MM.1S (cell line): ENCODE measurements at regions not wholly inside any gene's neighbourhood (a gene's known extent, or its start where the extent isn't known, plus 50 kb on each side); places are given as distances from the start of the nearest gene placed in this dataset.

ENCODE experiments used
- DNase-seq: peaks from one replicate; pipeline ENCODE4 v3.0.0-alpha.2; 2015
- H2AFZ ChIP-seq: fragments of 300-600 bp; sonication (generic); 2 replicates; pipeline ENCODE4 v1.6.0; 2016; ENCODE audit warnings: antibody characterized with exemption, low read length
- H3F3A ChIP-seq: fragments of 300-600 bp; sonication (generic); 2 replicates; pipeline ENCODE4 v1.6.1; 2016; ENCODE audit warnings: mild to moderate bottlenecking, antibody characterized with exemption, low read length, moderate library complexity, mixed read lengths; ENCODE audit not compliant: insufficient read depth
- H3K27ac ChIP-seq: fragments of 300-600 bp; sonication (generic); 2 replicates; pipeline ENCODE4 v1.5.1; 2016; ENCODE audit warnings: mild to moderate bottlenecking, low read length
- H3K27me3 ChIP-seq: fragments of 300-600 bp; sonication (generic); replicated peaks from 2 replicates; pipeline ENCODE4 v1.6.0; 2016; ENCODE audit warnings: low read length; ENCODE audit not compliant: insufficient read depth
- H3K36me3 ChIP-seq: fragments of 300-600 bp; sonication (generic); replicated peaks from 2 replicates; pipeline ENCODE4 v1.6.1; 2016; ENCODE audit warnings: mild to moderate bottlenecking, low read length, mixed read lengths; ENCODE audit not compliant: insufficient read depth
- H3K4me1 ChIP-seq: fragments of 300-600 bp; sonication (generic); 2 replicates; pipeline ENCODE4 v1.6.1; 2016; ENCODE audit warnings: low read length, mixed read lengths
- H3K4me2 ChIP-seq: fragments of 300-600 bp; sonication (generic); 2 replicates; pipeline ENCODE4 v1.6.0; 2016; ENCODE audit warnings: low read depth, low read length
- H3K4me3 ChIP-seq: fragments of 300-600 bp; sonication (generic); 2 replicates; pipeline ENCODE4 v1.5.1; 2016; ENCODE audit warnings: low read length, mixed read lengths
- H3K79me2 ChIP-seq: fragments of 300-600 bp; sonication (generic); 2 replicates; pipeline ENCODE4 v1.6.1; 2016; ENCODE audit warnings: mixed run types, low read length, mixed read lengths
- H3K9ac ChIP-seq: fragments of 300-600 bp; sonication (generic); 2 replicates; pipeline ENCODE4 v1.6.1; 2016; ENCODE audit warnings: low read length, mixed read lengths
- H3K9me2 ChIP-seq: fragments of 300-600 bp; sonication (generic); replicated peaks from 2 replicates; pipeline ENCODE4 v1.6.1; 2016; ENCODE audit warnings: mild to moderate bottlenecking, low read length, mixed read lengths; ENCODE audit not compliant: insufficient read depth
- H3K9me3 ChIP-seq: fragments of 300-600 bp; sonication (generic); replicated peaks from 2 replicates; pipeline ENCODE4 v1.6.1; 2016; ENCODE audit warnings: mild to moderate bottlenecking, low read length, mixed read lengths; ENCODE audit not compliant: insufficient read depth
- H4K20me1 ChIP-seq: fragments of 300-600 bp; sonication (generic); 2 replicates; pipeline ENCODE4 v1.6.1; 2016; ENCODE audit warnings: mild to moderate bottlenecking, low read length, moderate library complexity, mixed read lengths; ENCODE audit not compliant: insufficient read depth
- EZH2 ChIP-seq: fragments of 300-600 bp; sonication (generic); optimal IDR thresholded peaks from 2 replicates; pipeline ENCODE3; 2017; ENCODE audit warnings: low read depth, mild to moderate bottlenecking, antibody characterized with exemption, low read length, mixed read lengths
- EZH2phosphoT487 ChIP-seq: fragments of 300-600 bp; sonication (generic); IDR thresholded peaks from 2 replicates; pipeline ENCODE4 v1.6.1; 2018; ENCODE audit warnings: antibody characterized with exemption, low read length
- TF ChIP-seq, protein P1 (sequence below): fragments of 300-600 bp; sonication (generic); IDR thresholded peaks from 2 replicates; pipeline ENCODE4 v1.5.1; 2016; ENCODE audit warnings: antibody characterized with exemption, low read length, mixed read lengths

DNA sequence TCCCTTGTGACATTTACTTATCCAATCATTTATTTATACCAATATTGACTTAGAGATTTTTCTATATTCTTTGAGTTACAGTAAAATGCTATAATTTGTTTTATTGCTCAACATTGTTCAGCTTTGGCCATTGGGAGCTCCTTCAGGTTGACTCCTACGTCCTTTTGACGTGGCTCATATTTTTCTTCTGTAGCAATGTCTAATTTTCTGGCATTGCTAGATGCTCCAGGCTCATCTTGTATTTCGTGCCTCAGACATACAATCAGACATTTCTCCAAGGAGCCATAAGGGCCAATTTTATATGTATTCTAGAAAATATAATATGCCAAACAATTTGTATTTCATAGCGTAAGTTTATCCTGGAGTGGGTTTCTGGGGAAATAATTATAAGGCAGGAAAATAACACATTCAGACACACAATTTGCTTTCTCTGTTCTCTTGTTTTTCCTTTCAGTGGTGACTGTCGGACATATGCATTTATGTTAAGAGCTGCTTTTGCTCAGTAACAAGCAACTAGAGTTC, 355.1 kb upstream of the MON1B start:
- Histone ChIP-seq H3K4me2 (no peak overlapping the region), H3K9me3 (no peaks in the 10 kb centered on the region), H3K79me2 (no peaks in the 10 kb centered on the region), H3K4me3 (no peak overlapping the region), H3K36me3 (no peaks in the 10 kb centered on the region), H3K9me2 (no peaks in the 10 kb centered on the region), H4K20me1 (no peaks in the 10 kb centered on the region), H3K4me1 (no peaks in the 10 kb centered on the region), H3K9ac (no peak overlapping the region), H3F3A (no peaks in the 10 kb centered on the region; the same call in 1 of the 2 replicates), H3K27me3 (no peaks in the 10 kb centered on the region), H3K27ac (no peak overlapping the region), H2AFZ (no peak overlapping the region)
- no peak for DNase-seq
- TF ChIP-seq EZH2phosphoT487 (no peak), EZH2 (no peak)
- TF ChIP-seq, protein P1, sequence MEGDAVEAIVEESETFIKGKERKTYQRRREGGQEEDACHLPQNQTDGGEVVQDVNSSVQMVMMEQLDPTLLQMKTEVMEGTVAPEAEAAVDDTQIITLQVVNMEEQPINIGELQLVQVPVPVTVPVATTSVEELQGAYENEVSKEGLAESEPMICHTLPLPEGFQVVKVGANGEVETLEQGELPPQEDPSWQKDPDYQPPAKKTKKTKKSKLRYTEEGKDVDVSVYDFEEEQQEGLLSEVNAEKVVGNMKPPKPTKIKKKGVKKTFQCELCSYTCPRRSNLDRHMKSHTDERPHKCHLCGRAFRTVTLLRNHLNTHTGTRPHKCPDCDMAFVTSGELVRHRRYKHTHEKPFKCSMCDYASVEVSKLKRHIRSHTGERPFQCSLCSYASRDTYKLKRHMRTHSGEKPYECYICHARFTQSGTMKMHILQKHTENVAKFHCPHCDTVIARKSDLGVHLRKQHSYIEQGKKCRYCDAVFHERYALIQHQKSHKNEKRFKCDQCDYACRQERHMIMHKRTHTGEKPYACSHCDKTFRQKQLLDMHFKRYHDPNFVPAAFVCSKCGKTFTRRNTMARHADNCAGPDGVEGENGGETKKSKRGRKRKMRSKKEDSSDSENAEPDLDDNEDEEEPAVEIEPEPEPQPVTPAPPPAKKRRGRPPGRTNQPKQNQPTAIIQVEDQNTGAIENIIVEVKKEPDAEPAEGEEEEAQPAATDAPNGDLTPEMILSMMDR: no peak

DNA sequence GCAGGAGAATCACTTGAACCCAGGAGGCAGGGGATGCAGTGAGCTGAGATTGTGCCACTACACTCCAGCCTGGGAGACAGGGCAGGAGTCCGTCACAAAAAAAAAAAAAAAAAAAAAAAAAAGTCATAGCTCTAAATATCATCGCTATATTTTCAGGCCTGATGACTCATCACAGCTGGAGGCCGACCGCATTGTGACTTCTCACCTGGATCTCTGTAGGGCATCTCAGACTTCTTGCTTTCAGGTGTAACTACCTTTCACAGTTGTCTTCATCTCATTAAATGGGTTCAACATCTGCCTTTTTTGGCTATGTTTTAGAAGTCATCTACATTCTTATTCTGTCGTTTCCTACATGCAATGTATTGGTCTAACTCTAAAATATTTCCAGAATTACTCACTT, 353.1 kb upstream of the MON1B start:
- Histone ChIP-seq H3K9ac (no peak overlapping the region), H3K36me3 (no peaks in the 10 kb centered on the region), H3K4me2 (no peak overlapping the region), H4K20me1 (no peaks in the 10 kb centered on the region), H2AFZ (no peak overlapping the region), H3K79me2 (no peaks in the 10 kb centered on the region), H3K27me3 (no peaks in the 10 kb centered on the region), H3K9me3 (no peaks in the 10 kb centered on the region), H3K27ac (no peak overlapping the region), H3K4me3 (no peak overlapping the region), H3F3A (no peaks in the 10 kb centered on the region; the same call in 1 of the 2 replicates), H3K4me1 (no peaks in the 10 kb centered on the region), H3K9me2 (no peaks in the 10 kb centered on the region)
- peak; percentile 77 for DNase-seq
- TF ChIP-seq, protein P1: no peak
- TF ChIP-seq EZH2 (no peak), EZH2phosphoT487 (no peak)

DNA sequence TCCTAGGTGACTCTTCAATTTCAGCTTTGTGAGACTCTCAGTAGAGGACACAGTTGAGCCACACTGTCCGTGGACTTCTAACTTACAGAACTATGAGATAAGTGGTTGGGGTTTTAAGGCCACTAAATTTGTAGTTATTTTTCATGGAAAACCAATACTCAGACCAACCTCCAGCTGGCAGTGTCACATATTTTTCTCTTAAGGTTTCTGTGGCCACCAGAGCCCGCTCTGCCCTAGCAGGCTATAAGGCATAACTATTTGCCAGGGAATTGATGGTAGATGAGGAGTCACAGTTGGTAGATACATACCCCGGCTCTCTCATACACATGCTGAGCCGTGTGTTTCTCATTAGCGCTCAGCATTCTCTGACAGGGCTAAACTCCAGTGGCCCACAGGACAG, 336.8 kb upstream of the MON1B start:
- Histone ChIP-seq H3K79me2 (no peaks in the 10 kb centered on the region), H3K36me3 (no peaks in the 10 kb centered on the region), H3K27ac (no peak overlapping the region), H3K4me3 (no peak overlapping the region), H3K4me1 (no peaks in the 10 kb centered on the region), H3K9me3 (no peaks in the 10 kb centered on the region), H3K4me2 (no peak overlapping the region), H3K9ac (no peak overlapping the region), H3F3A (no peaks in the 10 kb centered on the region), H3K9me2 (no peaks in the 10 kb centered on the region), H3K27me3 (no peaks in the 10 kb centered on the region), H2AFZ (no peak overlapping the region), H4K20me1 (no peaks in the 10 kb centered on the region)
- TF ChIP-seq EZH2 (no peak), EZH2phosphoT487 (no peak)
- TF ChIP-seq, protein P1: no peak
- no peak for DNase-seq
